Calu3 (cell line): ENCODE measurements at regions not wholly inside any gene's neighbourhood (a gene's known extent, or its start where the extent isn't known, plus 50 kb on each side); places are given as distances from the start of the nearest gene placed in this dataset.

ENCODE experiments used
- BruUV-seq: library from RNA; stranded (reverse); fragments of 400-500 nt; replicated peaks from 2 replicates; lab custom pipeline; 2021; lab: Mats Ljungman, UMichigan
- CTCF ChIA-PET: fragments of 300-600 bp; sonication (Branson Sonifier 250); formaldehyde crosslinking; loops from one replicate; lab custom pipeline; 2022; ENCODE audit warnings: antibody characterized with exemption; lab: Charles Lee
- DNase-seq: peaks from one replicate; pipeline ENCODE4 v3.0.0; 2022
- H3K27ac Mint-ChIP-seq: one replicate; pipeline ENCODE4 v1.8.0; 2022; ENCODE audit warnings: mixed read lengths; ENCODE audit not compliant: unreplicated experiment
- H3K27me3 Mint-ChIP-seq: one replicate; pipeline ENCODE4 v1.8.0; 2022; ENCODE audit warnings: mixed read lengths; ENCODE audit not compliant: unreplicated experiment
- H3K36me3 Mint-ChIP-seq: one replicate; pipeline ENCODE4 v1.8.0; 2022; ENCODE audit warnings: mild to moderate bottlenecking, moderate library complexity, mixed read lengths; ENCODE audit not compliant: insufficient read depth, unreplicated experiment
- H3K4me1 Mint-ChIP-seq: one replicate; pipeline ENCODE4 v1.8.0; 2022; ENCODE audit warnings: mild to moderate bottlenecking, low read depth, mixed read lengths; ENCODE audit not compliant: unreplicated experiment
- H3K4me3 Mint-ChIP-seq: one replicate; pipeline ENCODE4 v1.8.0; 2022; ENCODE audit warnings: mild to moderate bottlenecking, low read depth, moderate library complexity, mixed read lengths; ENCODE audit not compliant: unreplicated experiment
- H3K9me3 Mint-ChIP-seq: one replicate; pipeline ENCODE4 v1.8.0; 2022; ENCODE audit warnings: low read depth, mixed read lengths; ENCODE audit not compliant: unreplicated experiment
- CTCF ChIP-seq: fragments of 200-600 bp; IDR thresholded peaks from one replicate; pipeline ENCODE4 v1.8.0; 2022; ENCODE audit warnings: antibody characterized with exemption; ENCODE audit not compliant: unreplicated experiment
- intact Hi-C: fragments of 100-400 bp; cut with micrococcal nuclease; formaldehyde crosslinking; loops from one replicate; pipeline ENCODE4 v1.10.0; 2022; ENCODE audit not compliant: unreplicated experiment

GRCh38 chr2:181231886-181232621 lies 225.1 kb upstream of the ITGA4 start:
- CTCF ChIA-PET: no interaction called here
- H3K4me3 Mint-ChIP-seq: no peak overlapping the region
- H3K27ac Mint-ChIP-seq: no peak overlapping the region
- H3K9me3 Mint-ChIP-seq: no peaks in the 10 kb centered on the region
- H3K27me3 Mint-ChIP-seq: no peaks in the 10 kb centered on the region
- H3K4me1 Mint-ChIP-seq: no peaks in the 10 kb centered on the region
- no peak for DNase-seq
- H3K36me3 Mint-ChIP-seq: no peaks in the 10 kb centered on the region
- no TSS peak for BruUV-seq
- intact Hi-C loops: no loop called here
- TF ChIP-seq CTCF: no peak

DNA sequence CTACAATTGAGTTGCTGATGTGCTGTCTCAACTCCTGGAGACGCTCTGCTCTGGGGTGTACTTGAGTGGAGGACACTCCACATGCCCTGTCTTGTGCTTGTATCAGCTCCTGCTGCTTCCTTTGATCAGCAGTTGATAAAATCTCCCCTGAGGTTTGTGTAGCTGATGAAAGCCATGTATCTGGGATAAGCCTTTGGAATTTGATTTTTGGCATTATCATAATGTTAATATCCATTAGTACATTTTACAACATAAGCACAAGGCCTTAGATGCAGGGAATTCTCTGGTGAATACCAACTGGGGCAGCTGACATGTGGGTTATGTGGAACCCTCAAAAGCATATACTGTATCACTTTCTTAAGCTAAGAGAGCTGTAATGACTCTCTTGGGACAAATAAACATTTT lies 222.7 kb upstream of the ITGA4 start:
- no peaks in the 10 kb centered on the region for H3K27me3 Mint-ChIP-seq
- DNase-seq: no peak
- no peaks in the 10 kb centered on the region for H3K36me3 Mint-ChIP-seq
- intact Hi-C loops: no loop called here
- H3K4me1 Mint-ChIP-seq: no peaks in the 10 kb centered on the region
- H3K27ac Mint-ChIP-seq: no peak overlapping the region
- no peak for TF ChIP-seq CTCF
- no peak overlapping the region for H3K4me3 Mint-ChIP-seq
- no TSS peak for BruUV-seq
- H3K9me3 Mint-ChIP-seq: peaks cover 2% of the 10 kb centered on the region
- CTCF ChIA-PET: no interaction called here

DNA sequence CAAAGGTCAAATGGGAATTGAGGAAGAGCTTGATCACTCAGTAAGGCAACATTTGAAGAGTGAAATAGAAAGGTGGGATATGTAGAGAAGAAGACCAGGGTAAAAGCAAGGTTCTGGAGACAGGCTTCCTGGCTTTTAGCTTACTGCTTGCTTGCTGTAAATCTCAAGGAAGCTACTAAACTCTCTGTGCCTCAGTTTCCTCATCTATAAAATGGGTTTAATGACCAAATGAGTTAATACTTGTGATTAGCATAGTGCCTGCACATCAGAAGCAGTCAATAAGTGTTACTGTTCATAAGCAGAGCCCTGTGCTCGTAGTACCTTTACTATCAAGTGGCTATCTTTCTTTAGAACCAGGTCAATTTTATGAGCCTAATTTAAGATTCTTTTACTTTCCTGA lies 222.2 kb upstream of the ITGA4 start:
- Mint-ChIP-seq H3K27ac (no peak overlapping the region), H3K9me3 (peaks cover 2% of the 10 kb centered on the region), H3K36me3 (no peaks in the 10 kb centered on the region), H3K4me1 (no peaks in the 10 kb centered on the region), H3K27me3 (no peaks in the 10 kb centered on the region), H3K4me3 (no peak overlapping the region)
- no TSS peak for BruUV-seq
- CTCF ChIA-PET: no interaction called here
- TF ChIP-seq CTCF: no peak
- no peak for DNase-seq
- intact Hi-C loops: no loop called here

- no peak overlapping the region for H3K4me3 Mint-ChIP-seq
- no peak overlapping the region for H3K27ac Mint-ChIP-seq
- no peaks in the 10 kb centered on the region for H3K36me3 Mint-ChIP-seq
- no peak for TF ChIP-seq CTCF
- DNase-seq: no peak
- no peaks in the 10 kb centered on the region for H3K4me1 Mint-ChIP-seq
- no peaks in the 10 kb centered on the region for H3K27me3 Mint-ChIP-seq
- intact Hi-C loops: no loop called here
- CTCF ChIA-PET: no interaction called here
- BruUV-seq: no TSS peak
- peaks cover 2% of the 10 kb centered on the region for H3K9me3 Mint-ChIP-seq
Observed at GRCh38 chr2:181235683-181236459, 221.3 kb upstream of the ITGA4 start.
